ENCODE measurements at regions not wholly inside any gene's neighbourhood (a gene's known extent, or its start where the extent isn't known, plus 50 kb on each side); places are given as distances from the start of the nearest gene placed in this dataset.

DNA sequence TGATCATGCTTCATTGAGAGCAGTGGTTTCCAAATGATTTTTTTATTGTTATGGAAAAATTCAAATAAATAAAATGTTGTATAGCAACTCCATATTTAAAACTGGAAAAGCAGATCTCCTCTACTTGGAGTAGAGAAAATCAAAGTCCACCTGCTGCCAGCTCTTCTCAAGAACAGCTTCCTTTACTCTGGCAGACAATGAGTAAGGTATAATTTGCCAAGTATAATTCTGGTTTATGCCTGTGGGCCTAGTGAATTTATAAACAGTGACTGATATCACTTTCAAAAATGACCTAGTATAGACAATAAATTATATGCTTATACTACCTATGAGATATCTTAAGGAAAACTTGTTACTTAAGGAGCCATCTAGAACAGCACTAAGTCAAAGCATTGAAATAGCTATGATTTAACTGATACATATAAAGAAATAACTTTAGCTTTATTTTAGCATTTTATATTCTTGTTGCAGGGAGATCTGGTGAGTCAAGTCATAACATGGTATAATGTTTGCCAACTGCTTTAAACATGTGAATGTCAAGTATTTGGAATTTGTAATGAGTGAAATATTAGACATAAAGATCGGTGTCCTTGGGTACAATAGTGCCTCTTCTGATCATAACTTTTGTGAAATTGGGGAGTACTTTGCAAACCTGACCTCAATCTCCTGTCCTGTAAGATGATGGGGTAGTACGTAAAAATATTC is 1389.1 kb upstream of the PIK3C3 start:
- TF ChIP-seq, protein P1, sequence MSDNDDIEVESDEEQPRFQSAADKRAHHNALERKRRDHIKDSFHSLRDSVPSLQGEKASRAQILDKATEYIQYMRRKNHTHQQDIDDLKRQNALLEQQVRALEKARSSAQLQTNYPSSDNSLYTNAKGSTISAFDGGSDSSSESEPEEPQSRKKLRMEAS (IDR thresholded peaks at IDR 0.05; ENCODE audit: low read depth, low read length), result no peak
- TF ChIP-seq, protein P2, sequence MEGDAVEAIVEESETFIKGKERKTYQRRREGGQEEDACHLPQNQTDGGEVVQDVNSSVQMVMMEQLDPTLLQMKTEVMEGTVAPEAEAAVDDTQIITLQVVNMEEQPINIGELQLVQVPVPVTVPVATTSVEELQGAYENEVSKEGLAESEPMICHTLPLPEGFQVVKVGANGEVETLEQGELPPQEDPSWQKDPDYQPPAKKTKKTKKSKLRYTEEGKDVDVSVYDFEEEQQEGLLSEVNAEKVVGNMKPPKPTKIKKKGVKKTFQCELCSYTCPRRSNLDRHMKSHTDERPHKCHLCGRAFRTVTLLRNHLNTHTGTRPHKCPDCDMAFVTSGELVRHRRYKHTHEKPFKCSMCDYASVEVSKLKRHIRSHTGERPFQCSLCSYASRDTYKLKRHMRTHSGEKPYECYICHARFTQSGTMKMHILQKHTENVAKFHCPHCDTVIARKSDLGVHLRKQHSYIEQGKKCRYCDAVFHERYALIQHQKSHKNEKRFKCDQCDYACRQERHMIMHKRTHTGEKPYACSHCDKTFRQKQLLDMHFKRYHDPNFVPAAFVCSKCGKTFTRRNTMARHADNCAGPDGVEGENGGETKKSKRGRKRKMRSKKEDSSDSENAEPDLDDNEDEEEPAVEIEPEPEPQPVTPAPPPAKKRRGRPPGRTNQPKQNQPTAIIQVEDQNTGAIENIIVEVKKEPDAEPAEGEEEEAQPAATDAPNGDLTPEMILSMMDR (IDR thresholded peaks at IDR 0.05; ENCODE audit: low read depth, low read length), result no peak
- TF ChIP-seq MYC (IDR thresholded peaks at IDR 0.05; ENCODE audit: low read depth, low read length), result no peak
- TF ChIP-seq POLR2A (IDR thresholded peaks at IDR 0.05; ENCODE audit: extremely low read depth, insufficient read length), result no peak
- no peak overlapping the region for H3K4me3 ChIP-seq (ENCODE audit: low read depth, low read length)
- no peak for DNase-seq (ENCODE audit: low read depth)

DNA sequence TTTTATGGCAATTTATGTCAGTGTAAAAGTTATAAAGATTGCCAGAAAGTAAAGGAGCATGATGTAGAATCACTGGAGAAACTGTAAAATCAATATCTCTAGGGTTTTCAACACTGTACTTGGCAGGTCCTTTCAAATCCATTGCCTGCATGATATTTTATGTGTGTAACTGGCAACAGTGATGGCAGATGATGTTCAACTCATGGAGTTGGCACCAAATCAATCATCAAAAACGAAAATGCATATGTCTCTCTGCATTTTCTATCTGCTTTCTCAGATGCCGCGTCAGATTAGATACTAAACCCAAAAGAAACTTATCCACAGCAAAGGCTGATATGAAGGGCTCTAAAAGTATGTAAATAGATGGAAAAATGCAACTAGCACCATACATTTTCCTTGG is 1395.5 kb upstream of the PIK3C3 start:
- DNase-seq (ENCODE audit: low read depth), result no peak
- TF ChIP-seq MYC (IDR thresholded peaks at IDR 0.05; ENCODE audit: low read depth, low read length) (no peak), POLR2A (IDR thresholded peaks at IDR 0.05; ENCODE audit: extremely low read depth, insufficient read length) (no peak)
- TF ChIP-seq, protein P1 (IDR thresholded peaks at IDR 0.05; ENCODE audit: low read depth, low read length), result no peak
- TF ChIP-seq, protein P2 (IDR thresholded peaks at IDR 0.05; ENCODE audit: low read depth, low read length), result no peak
- H3K4me3 ChIP-seq (ENCODE audit: low read depth, low read length), result no peak overlapping the region

DNA sequence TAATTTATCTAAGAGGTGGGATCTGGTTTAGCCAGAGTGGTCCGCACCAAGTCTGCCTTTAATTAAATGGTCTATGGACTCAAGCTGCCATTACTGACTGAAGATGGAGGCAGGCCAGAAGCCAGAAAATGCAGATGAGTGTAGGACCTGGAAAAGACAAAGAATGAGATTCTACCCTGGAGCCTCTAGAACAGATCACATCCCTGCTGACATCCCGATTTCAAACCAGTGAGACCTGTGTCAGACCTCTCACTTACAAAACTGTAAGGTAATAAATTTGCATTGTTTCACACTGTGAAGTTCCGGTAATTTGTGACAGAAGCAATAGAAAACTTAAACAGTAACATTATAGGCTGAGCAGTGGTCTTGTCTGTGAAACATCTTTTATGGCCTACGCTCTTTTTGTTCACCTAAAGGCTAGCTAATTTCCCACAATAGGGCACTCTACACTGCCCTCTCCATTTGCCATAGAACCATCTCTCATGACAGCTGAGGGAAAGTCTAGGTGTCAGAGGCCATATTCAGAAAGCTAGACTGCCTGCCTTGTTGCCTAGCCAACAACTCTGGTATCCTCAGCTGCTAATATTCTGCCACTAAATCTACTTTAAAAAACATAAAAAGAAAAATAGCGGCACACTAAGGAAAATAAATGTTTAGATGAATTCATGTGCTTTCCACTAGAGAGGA is 1396.2 kb upstream of the PIK3C3 start:
- H3K4me3 ChIP-seq (ENCODE audit: low read depth, low read length), result no peak overlapping the region
- TF ChIP-seq, protein P2 (IDR thresholded peaks at IDR 0.05; ENCODE audit: low read depth, low read length), result no peak
- TF ChIP-seq MYC (IDR thresholded peaks at IDR 0.05; ENCODE audit: low read depth, low read length), result no peak
- TF ChIP-seq, protein P1 (IDR thresholded peaks at IDR 0.05; ENCODE audit: low read depth, low read length), result no peak
- TF ChIP-seq POLR2A (IDR thresholded peaks at IDR 0.05; ENCODE audit: extremely low read depth, insufficient read length), result no peak
- DNase-seq (ENCODE audit: low read depth), result no peak

DNA sequence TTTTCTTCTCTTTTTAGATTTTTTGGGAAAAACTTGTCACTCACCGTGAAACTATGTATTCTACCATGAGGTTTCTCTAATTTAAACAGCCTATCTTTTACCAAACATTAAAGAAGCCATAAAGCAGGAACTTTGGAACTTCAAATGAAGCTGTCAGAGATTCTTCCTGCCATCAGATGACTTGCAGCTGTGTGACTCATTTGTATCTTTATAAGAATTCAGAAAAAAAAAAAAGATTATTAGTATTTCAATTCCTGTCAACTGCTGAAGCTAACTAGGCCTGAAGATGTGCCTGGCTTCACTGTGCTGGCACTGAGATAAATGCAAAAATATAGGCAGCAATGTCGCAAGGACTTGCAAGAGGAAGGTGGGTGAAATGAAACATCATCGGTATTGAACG is 1399.1 kb upstream of the PIK3C3 start:
- H3K4me3 ChIP-seq (ENCODE audit: low read depth, low read length), result no peak overlapping the region
- TF ChIP-seq MYC (IDR thresholded peaks at IDR 0.05; ENCODE audit: low read depth, low read length) (no peak), POLR2A (IDR thresholded peaks at IDR 0.05; ENCODE audit: extremely low read depth, insufficient read length) (no peak)
- TF ChIP-seq, protein P1 (IDR thresholded peaks at IDR 0.05; ENCODE audit: low read depth, low read length), result no peak
- DNase-seq (ENCODE audit: low read depth), result no peak

DNA sequence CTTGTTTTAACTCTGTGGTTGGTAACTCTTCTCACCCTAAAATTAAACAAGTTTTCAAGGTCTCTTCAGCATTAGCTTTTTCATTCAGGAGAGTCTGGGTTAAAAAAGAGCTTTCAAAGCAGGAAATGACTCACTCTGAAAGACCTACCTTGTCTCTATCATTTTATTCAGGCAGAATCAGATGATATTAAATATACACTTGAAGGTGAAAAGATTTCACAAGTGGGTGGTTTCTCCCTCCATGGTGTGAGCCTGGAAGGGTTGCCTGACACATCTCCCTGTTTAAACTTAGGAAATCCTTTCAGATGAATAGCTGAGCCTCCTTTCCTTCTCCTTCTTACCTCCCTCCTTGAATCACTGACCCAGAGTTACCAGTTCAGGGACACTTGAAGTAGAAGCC is 1402.0 kb upstream of the PIK3C3 start:
- TF ChIP-seq POLR2A (IDR thresholded peaks at IDR 0.05; ENCODE audit: extremely low read depth, insufficient read length) (no peak), MYC (IDR thresholded peaks at IDR 0.05; ENCODE audit: low read depth, low read length) (no peak)
- TF ChIP-seq, protein P1 (IDR thresholded peaks at IDR 0.05; ENCODE audit: low read depth, low read length), result no peak
- TF ChIP-seq, protein P2 (IDR thresholded peaks at IDR 0.05; ENCODE audit: low read depth, low read length), result no peak
- no peak overlapping the region for H3K4me3 ChIP-seq (ENCODE audit: low read depth, low read length)
- no peak for DNase-seq (ENCODE audit: low read depth)

DNA sequence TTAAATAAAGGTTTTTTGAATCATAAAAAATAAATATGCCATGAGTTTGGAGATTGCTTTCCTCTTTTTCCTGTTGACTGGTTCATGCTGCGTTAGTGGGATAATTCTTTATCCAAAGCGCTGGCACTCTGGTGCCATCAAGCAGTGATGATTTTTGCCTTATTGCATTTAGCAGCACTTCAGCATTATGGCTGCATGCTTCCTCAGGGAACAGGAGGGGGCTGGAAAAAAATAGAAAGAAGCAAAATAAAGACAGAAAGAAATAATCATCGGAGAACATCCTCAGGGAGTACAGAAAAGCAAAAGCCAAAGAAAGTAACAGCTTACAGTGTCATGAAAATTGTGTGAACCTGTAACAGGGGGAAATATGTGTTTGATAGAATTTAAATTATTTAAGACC is 1408.2 kb upstream of the PIK3C3 start:
- no peak overlapping the region for H3K4me3 ChIP-seq (ENCODE audit: low read depth, low read length)
- TF ChIP-seq MYC (IDR thresholded peaks at IDR 0.05; ENCODE audit: low read depth, low read length) (no peak), POLR2A (IDR thresholded peaks at IDR 0.05; ENCODE audit: extremely low read depth, insufficient read length) (no peak)
- TF ChIP-seq, protein P2 (IDR thresholded peaks at IDR 0.05; ENCODE audit: low read depth, low read length), result no peak
- TF ChIP-seq, protein P1 (IDR thresholded peaks at IDR 0.05; ENCODE audit: low read depth, low read length), result no peak
- DNase-seq (ENCODE audit: low read depth), result no peak
